Keratinocyte (primary cell): ENCODE measurements at regions not wholly inside any gene's neighbourhood (a gene's known extent, or its start where the extent isn't known, plus 50 kb on each side); places are given as distances from the start of the nearest gene placed in this dataset.

ENCODE experiments used
- DNase-seq: peaks from one replicate; pipeline ENCODE4 v3.0.0-alpha.2; 2011; ENCODE audit warnings: low read depth, missing footprints, low spot score
- FAIRE-seq: peaks from 2 replicates; lab custom pipeline; 2011; peaks lifted over from hg19 to GRCh38; lab: Jason Lieb, UNC
- H2AFZ ChIP-seq: 2 replicates; pipeline ENCODE4 v1.6.0; 2012; ENCODE audit warnings: low read length, control low read depth, inconsistent platforms; ENCODE audit not compliant: control insufficient read depth
- H3K27ac ChIP-seq: 2 replicates; pipeline ENCODE4 v1.5.1; 2011; ENCODE audit warnings: low read length; ENCODE audit not compliant: control insufficient read depth, insufficient read depth
- H3K27me3 ChIP-seq: 3 replicates; pipeline ENCODE4 v1.6.0; 2011; ENCODE audit warnings: low read length; ENCODE audit not compliant: control insufficient read depth, insufficient read depth; ENCODE audit errors: extremely low read depth
- H3K36me3 ChIP-seq, 2 experiments: 2 replicates in 1 of 2; 3 replicates in 1 of 2; pipeline ENCODE4 v1.5.1; 2011; ENCODE audit warnings: low read length in 2 of 2, mild to moderate bottlenecking in 1 of 2; ENCODE audit not compliant: control insufficient read depth in 2 of 2, insufficient read depth in 2 of 2; ENCODE audit errors: extremely low read depth in 1 of 2
- H3K4me1 ChIP-seq: 3 replicates; pipeline ENCODE4 v1.5.1; 2011; ENCODE audit warnings: low read length; ENCODE audit not compliant: control insufficient read depth, insufficient read depth; ENCODE audit errors: extremely low read depth
- H3K4me2 ChIP-seq: 3 replicates; pipeline ENCODE4 v1.6.0; 2011; ENCODE audit warnings: low read depth, low read length; ENCODE audit not compliant: control insufficient read depth, insufficient read depth; ENCODE audit errors: extremely low read depth
- H3K4me3 ChIP-seq, 3 experiments: fragments of 200-600 bp in 1 of 3; sonication (generic) in 1 of 3; 2 replicates in 2 of 3; 3 replicates in 1 of 3; pipeline ENCODE4 v1.5.1; 2011 to 2016; ENCODE audit warnings: low read length in 3 of 3, mild to moderate bottlenecking in 3 of 3, control low read depth in 2 of 3, inconsistent platforms in 1 of 3, low read depth in 1 of 3, mixed read lengths in 1 of 3, mixed run types in 1 of 3, moderate library complexity in 1 of 3; ENCODE audit not compliant: control insufficient read depth in 2 of 3, insufficient read depth in 2 of 3; ENCODE audit errors: extremely low read depth in 1 of 3
- H3K79me2 ChIP-seq: 2 replicates; pipeline ENCODE4 v1.6.0; 2012; ENCODE audit warnings: low read length; ENCODE audit not compliant: control insufficient read depth, insufficient read depth
- H3K9ac ChIP-seq: 3 replicates; pipeline ENCODE4 v1.6.0; 2011; ENCODE audit warnings: low read length; ENCODE audit not compliant: control insufficient read depth, insufficient read depth; ENCODE audit errors: extremely low read depth
- H3K9me1 ChIP-seq: 3 replicates; pipeline ENCODE4 v1.6.0; 2011; ENCODE audit warnings: low read length; ENCODE audit not compliant: control insufficient read depth, insufficient read depth; ENCODE audit errors: extremely low read depth
- H3K9me3 ChIP-seq: 2 replicates; pipeline ENCODE4 v1.5.1; 2012; ENCODE audit warnings: low read depth, low read length; ENCODE audit not compliant: control insufficient read depth
- H4K20me1 ChIP-seq: 3 replicates; pipeline ENCODE4 v1.6.0; 2011; ENCODE audit warnings: low read length; ENCODE audit not compliant: control insufficient read depth, insufficient read depth; ENCODE audit errors: extremely low read depth
- CTCF ChIP-seq, 3 experiments: IDR thresholded peaks in 1 of 3; conservative IDR thresholded peaks in 1 of 3; optimal IDR thresholded peaks in 1 of 3; 2 replicates in 2 of 3; 3 replicates in 1 of 3; pipeline versions ENCODE3 to v1.5.1; 2011; ENCODE audit warnings: low read length in 3 of 3, mild to moderate bottlenecking in 3 of 3, moderate library complexity in 2 of 3, control low read depth in 1 of 3, inconsistent platforms in 1 of 3; ENCODE audit not compliant: insufficient read depth in 2 of 3; ENCODE audit errors: extremely low read depth in 1 of 3
- EZH2 ChIP-seq: IDR thresholded peaks from one replicate; pipeline ENCODE4 v1.6.1; 2012; ENCODE audit warnings: inconsistent platforms, mild to moderate bottlenecking, low read length, moderate library complexity
- dilution Hi-C: fragments of 300-500 bp; cut with MboI; formaldehyde crosslinking; loops from one replicate; pipeline ENCODE4 v1.7.0; 2020; ENCODE audit warnings: low sequenced_read_pairs; ENCODE audit not compliant: extremely low pct_ligation_motif_present

- H3K9me1 ChIP-seq, result no peaks in the 10 kb centered on the region
Observed at GRCh38 chr14:89650077-89650978, 233.3 kb upstream of the FOXN3 start.

GRCh38 chr14:89649451-89650075, 232.5 kb upstream of the FOXN3 start:
- Histone ChIP-seq H3K79me2 (no peaks in the 10 kb centered on the region), H3K4me1 (no peaks in the 10 kb centered on the region), H3K36me3 (no peaks in the 10 kb centered on the region), H3K9me3 (no peaks in the 10 kb centered on the region), H3K27me3 (no peaks in the 10 kb centered on the region), H4K20me1 (no peaks in the 10 kb centered on the region), H3K9ac (no peak overlapping the region), H3K27ac (no peak overlapping the region), H3K4me3 (no peak overlapping the region), H2AFZ (no peak overlapping the region), H3K4me2 (no peak overlapping the region), H3K9me1 (no peaks in the 10 kb centered on the region)
- FAIRE-seq, result no peak
- TF ChIP-seq CTCF (optimal IDR thresholded peaks at IDR 0.05 in 1 of 3, IDR thresholded peaks at IDR 0.05 in 1 of 3, conservative IDR thresholded peaks at IDR 0.05 in 1 of 3; ENCODE audit: extremely low read depth in 1 of 3, insufficient read depth in 2 of 3, low read length in 3 of 3), result no peak
- TF ChIP-seq EZH2, result no peak
- DNase-seq, result no peak
- dilution Hi-C loops, result no loop called here

More at GRCh38 chr14:89650077-89650978, 233.3 kb upstream of the FOXN3 start:
- Histone ChIP-seq H3K4me2 (no peak overlapping the region), H3K9me3 (no peaks in the 10 kb centered on the region), H2AFZ (no peak overlapping the region), H3K4me1 (no peaks in the 10 kb centered on the region), H3K79me2 (no peaks in the 10 kb centered on the region), H3K27ac (no peak overlapping the region), H3K36me3 (no peaks in the 10 kb centered on the region), H4K20me1 (no peaks in the 10 kb centered on the region), H3K4me3 (no peak overlapping the region), H3K9ac (no peak overlapping the region), H3K27me3 (no peaks in the 10 kb centered on the region)
- TF ChIP-seq EZH2 (no peak), CTCF (optimal IDR thresholded peaks at IDR 0.05 in 1 of 3, IDR thresholded peaks at IDR 0.05 in 1 of 3, conservative IDR thresholded peaks at IDR 0.05 in 1 of 3; ENCODE audit: extremely low read depth in 1 of 3, insufficient read depth in 2 of 3, low read length in 3 of 3) (no peak)
- FAIRE-seq (no peak), DNase-seq (no peak)
- dilution Hi-C loops, result no loop called here
